HEK293 (cell line): ENCODE measurements at regions not wholly inside any gene's neighbourhood (a gene's known extent, or its start where the extent isn't known, plus 50 kb on each side); places are given as distances from the start of the nearest gene placed in this dataset.

Experiments used
- HOXC10 ChIP-seq: sonication (generic); formaldehyde crosslinking; IDR thresholded peaks from 2 replicates; pipeline ENCODE4 v1.8.1; 2023; ENCODE audit warnings: mild to moderate bottlenecking, missing genetic modification reagents
- ZNF449 ChIP-seq: fragments of 450-650 bp; formaldehyde crosslinking; IDR thresholded peaks from 2 replicates; pipeline ENCODE4 v1.5.1; 2017; ENCODE audit warnings: missing biosample characterization, mild to moderate bottlenecking, missing genetic modification characterization, moderate library complexity

GRCh38 chr16:52372313-52372712, 174.6 kb downstream of the TOX3 start:
- TF ChIP-seq HOXC10 (CRISPR knock-in tag) (no peak), ZNF449 (tag by site-specific recombination) (no peak)
